ENCODE measurements at regions not wholly inside any gene's neighbourhood (a gene's known extent, or its start where the extent isn't known, plus 50 kb on each side); places are given as distances from the start of the nearest gene placed in this dataset.

- no peak for DNase-seq (ENCODE audit: low spot score)
These were observed 528.8 kb downstream of the IRX1 start for GRCh38 chr5:4124221-4124970.

GRCh38 chr5:4128994-4129393 lies 533.4 kb downstream of the IRX1 start:
- DNase-seq (ENCODE audit: low spot score), result no peak

- no peak for DNase-seq (ENCODE audit: low spot score)
These were observed 533.9 kb downstream of the IRX1 start for GRCh38 chr5:4129523-4129922.

- DNase-seq (ENCODE audit: low spot score), result no peak
These were observed 535.2 kb downstream of the IRX1 start for GRCh38 chr5:4130819-4131218.

GRCh38 chr5:4137781-4138180 lies 542.1 kb downstream of the IRX1 start:
- no peak for DNase-seq (ENCODE audit: low spot score)

- DNase-seq (ENCODE audit: low spot score), result no peak
These were observed 547.2 kb downstream of the IRX1 start for GRCh38 chr5:4142842-4143241.

GRCh38 chr5:4144411-4145007 lies 548.9 kb downstream of the IRX1 start:
- no peak for DNase-seq (ENCODE audit: low spot score)

GRCh38 chr5:4145511-4145910 lies 549.9 kb downstream of the IRX1 start:
- no peak for DNase-seq (ENCODE audit: low spot score)

- DNase-seq (ENCODE audit: low spot score), result no peak
These were observed 552.4 kb downstream of the IRX1 start for GRCh38 chr5:4148009-4148408.

GRCh38 chr5:4150067-4150466 lies 554.4 kb downstream of the IRX1 start:
- DNase-seq (ENCODE audit: low spot score), result no peak

GRCh38 chr5:4156153-4156552 lies 560.5 kb downstream of the IRX1 start:
- no peak for DNase-seq (ENCODE audit: low spot score)

- DNase-seq (ENCODE audit: low spot score), result no peak
These were observed 561.3 kb downstream of the IRX1 start for GRCh38 chr5:4156889-4157288.

GRCh38 chr5:4158750-4159447 lies 563.3 kb downstream of the IRX1 start:
- DNase-seq (ENCODE audit: low spot score), result no peak

- no peak for DNase-seq (ENCODE audit: low spot score)
These were observed 564.0 kb downstream of the IRX1 start for GRCh38 chr5:4159681-4160080.

- DNase-seq (ENCODE audit: low spot score), result no peak
These were observed 568.5 kb downstream of the IRX1 start for GRCh38 chr5:4164167-4164566.

GRCh38 chr5:4180703-4181102 lies 585.1 kb downstream of the IRX1 start:
- DNase-seq (ENCODE audit: low spot score), result no peak

- no peak for DNase-seq (ENCODE audit: low spot score)
These were observed 586.5 kb downstream of the IRX1 start for GRCh38 chr5:4182144-4182543.

- DNase-seq (ENCODE audit: low spot score), result no peak
These were observed 589.5 kb downstream of the IRX1 start for GRCh38 chr5:4185127-4185526.

GRCh38 chr5:4188704-4189103 lies 593.1 kb downstream of the IRX1 start:
- no peak for DNase-seq (ENCODE audit: low spot score)

- DNase-seq (ENCODE audit: low spot score), result no peak
These were observed 593.7 kb downstream of the IRX1 start for GRCh38 chr5:4189317-4189716.

GRCh38 chr5:4191041-4191440 lies 595.4 kb downstream of the IRX1 start:
- no peak for DNase-seq (ENCODE audit: low spot score)

GRCh38 chr5:4191703-4192102 lies 596.1 kb downstream of the IRX1 start:
- DNase-seq (ENCODE audit: low spot score), result no peak

- DNase-seq (ENCODE audit: low spot score), result no peak
These were observed 596.5 kb downstream of the IRX1 start for GRCh38 chr5:4192111-4192510.

All from globus pallidus (tissue), 1 donor.